ENCODE measurements at regions not wholly inside any gene's neighbourhood (a gene's known extent, or its start where the extent isn't known, plus 50 kb on each side); places are given as distances from the start of the nearest gene placed in this dataset.
A peak's percentile ranks its signal among the peaks of the same experiment; 100 is the strongest.

GRCh38 chr13:76226941-76227340, 590.8 kb downstream of the LMO7 start:
- TF ChIP-seq, protein P1, sequence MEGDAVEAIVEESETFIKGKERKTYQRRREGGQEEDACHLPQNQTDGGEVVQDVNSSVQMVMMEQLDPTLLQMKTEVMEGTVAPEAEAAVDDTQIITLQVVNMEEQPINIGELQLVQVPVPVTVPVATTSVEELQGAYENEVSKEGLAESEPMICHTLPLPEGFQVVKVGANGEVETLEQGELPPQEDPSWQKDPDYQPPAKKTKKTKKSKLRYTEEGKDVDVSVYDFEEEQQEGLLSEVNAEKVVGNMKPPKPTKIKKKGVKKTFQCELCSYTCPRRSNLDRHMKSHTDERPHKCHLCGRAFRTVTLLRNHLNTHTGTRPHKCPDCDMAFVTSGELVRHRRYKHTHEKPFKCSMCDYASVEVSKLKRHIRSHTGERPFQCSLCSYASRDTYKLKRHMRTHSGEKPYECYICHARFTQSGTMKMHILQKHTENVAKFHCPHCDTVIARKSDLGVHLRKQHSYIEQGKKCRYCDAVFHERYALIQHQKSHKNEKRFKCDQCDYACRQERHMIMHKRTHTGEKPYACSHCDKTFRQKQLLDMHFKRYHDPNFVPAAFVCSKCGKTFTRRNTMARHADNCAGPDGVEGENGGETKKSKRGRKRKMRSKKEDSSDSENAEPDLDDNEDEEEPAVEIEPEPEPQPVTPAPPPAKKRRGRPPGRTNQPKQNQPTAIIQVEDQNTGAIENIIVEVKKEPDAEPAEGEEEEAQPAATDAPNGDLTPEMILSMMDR (IDR thresholded peaks at IDR 0.05) = no peak
- peaks cover 0 to 17% (median 7%) of the 10 kb centered on the region in 9 donors for H3K4me1 ChIP-seq
- peak in 1 of 2 donors; percentile 18 for DNase-seq
- no peaks in the 10 kb centered on the region for H3K27me3 ChIP-seq
- H3K27ac ChIP-seq = no peak overlapping the region
- WGBS, 2 donors = 75 to 82% methylated on average over 1 of the region's 1 CpG
- intact Hi-C loops (cut with DNase I) = loop anchor here in 3 of 10 donors (5.0 to 10.0 kb wide), 2 partner anchors 238 to 245 kb away; no protein-coding TSS in a partner anchor
- H3K4me3 ChIP-seq = no peak overlapping the region
- H3K36me3 ChIP-seq = no peaks in the 10 kb centered on the region
- ATAC-seq = peak in 1 of 8 donors; percentile 36
- H3K9me3 ChIP-seq = no peaks in the 10 kb centered on the region

GRCh38 chr13:76225815-76226489, 589.8 kb downstream of the LMO7 start:
- 27 to 38% methylated on average over 8 of the region's 8 CpGs for WGBS, 2 donors
- H3K4me3 ChIP-seq = no peak overlapping the region
- H3K27me3 ChIP-seq = no peaks in the 10 kb centered on the region
- DNase-seq (peak; percentile 18 to 69), ATAC-seq (peak; percentile 83 to 97 (median 94))
- TF ChIP-seq, protein P1 (IDR thresholded peaks at IDR 0.05) = no peak
- intact Hi-C loops (cut with DNase I) = loop anchor here in 3 of 10 donors (5.0 to 10.0 kb wide), 2 partner anchors 239 to 246 kb away; no protein-coding TSS in a partner anchor
- peak overlapping the region in 4 of 10 donors; percentile 7 to 58 (median 24) for H3K27ac ChIP-seq
- peaks cover 0 to 17% (median 7%) of the 10 kb centered on the region in 9 donors for H3K4me1 ChIP-seq
- no peaks in the 10 kb centered on the region for H3K9me3 ChIP-seq
- H3K36me3 ChIP-seq = no peaks in the 10 kb centered on the region

DNA sequence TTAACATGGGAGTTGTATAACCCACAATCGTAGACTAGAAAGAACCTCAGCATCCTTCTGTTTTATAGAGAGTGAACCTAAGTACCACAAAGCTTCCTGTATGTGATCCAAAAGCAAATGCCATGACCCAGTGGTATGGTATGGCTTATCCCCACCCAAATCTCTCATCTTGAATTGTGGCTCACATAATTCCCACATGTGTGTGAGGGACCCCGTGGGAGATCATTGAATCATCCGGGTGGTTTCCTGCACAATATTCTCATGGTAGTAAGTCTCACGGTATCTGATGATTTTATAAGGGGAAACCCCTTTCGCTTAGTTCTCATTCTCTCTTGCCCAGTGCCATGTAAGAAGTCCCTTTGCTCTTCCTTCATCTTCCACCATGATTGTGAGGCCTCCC, 587.9 kb downstream of the LMO7 start:
- 90 to 93% methylated on average over 5 of the region's 5 CpGs for WGBS, 2 donors
- no peaks in the 10 kb centered on the region for H3K9me3 ChIP-seq
- TF ChIP-seq, protein P1 (IDR thresholded peaks at IDR 0.05) = no peak
- peaks cover 0 to 17% (median 7%) of the 10 kb centered on the region in 9 donors for H3K4me1 ChIP-seq
- H3K4me3 ChIP-seq = no peak overlapping the region
- no peak overlapping the region for H3K27ac ChIP-seq
- no peaks in the 10 kb centered on the region for H3K27me3 ChIP-seq
- DNase-seq (no peak), ATAC-seq (no peak)
- no peaks in the 10 kb centered on the region for H3K36me3 ChIP-seq
- intact Hi-C loops (cut with DNase I) = loop anchor here in 3 of 10 donors (5.0 to 10.0 kb wide), 2 partner anchors 241 to 248 kb away; no protein-coding TSS in a partner anchor

DNA sequence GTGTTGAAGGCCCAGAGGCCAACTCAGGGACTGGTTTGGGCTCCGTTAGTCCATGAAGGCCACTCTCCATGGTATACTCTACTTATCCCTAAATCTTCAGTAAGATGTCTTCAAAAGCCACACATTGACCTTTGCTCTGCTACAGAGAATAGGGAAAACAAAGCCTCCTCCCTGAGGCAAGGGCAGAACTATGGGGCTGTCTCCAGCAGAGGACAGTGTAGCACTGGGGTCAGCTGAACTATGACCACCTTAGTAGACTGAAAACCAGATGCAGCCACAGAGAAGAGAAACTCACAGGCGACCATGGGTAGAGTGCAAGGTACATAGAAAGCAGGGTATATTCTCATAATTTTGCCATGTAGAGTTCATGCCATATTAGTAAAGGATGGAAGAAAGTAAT, 587.4 kb downstream of the LMO7 start:
- DNase-seq = no peak
- Histone ChIP-seq H3K27me3 (no peaks in the 10 kb centered on the region), H3K4me3 (no peak overlapping the region), H3K4me1 (peaks cover 0 to 17% (median 7%) of the 10 kb centered on the region in 9 donors), H3K9me3 (no peaks in the 10 kb centered on the region), H3K36me3 (no peaks in the 10 kb centered on the region), H3K27ac (no peak overlapping the region)
- intact Hi-C loops (cut with DNase I) = loop anchor here in 3 of 10 donors (5.0 to 10.0 kb wide), 2 partner anchors 241 to 249 kb away; no protein-coding TSS in a partner anchor
- peak in 5 of 8 donors; percentile 38 to 81 (median 50) for ATAC-seq
- WGBS, 2 donors = 89 to 95% methylated on average over 2 of the region's 2 CpGs
- TF ChIP-seq, protein P1 (IDR thresholded peaks at IDR 0.05) = peak in 6 of 9 donors; percentile 19 to 53 (median 43)
